HG03558 (cell line): ENCODE measurements at regions not wholly inside any gene's neighbourhood (a gene's known extent, or its start where the extent isn't known, plus 50 kb on each side); places are given as distances from the start of the nearest gene placed in this dataset.
"Not testable (repeated sequence)": the region's sequence is repeated elsewhere in the genome, so short reads cannot be mapped to it uniquely, and the experiment has no call there.

Experiments
- ATAC-seq: cut with Tn5 transposase; IDR thresholded peaks from one replicate; pipeline ENCODE4 v1.9.1; 2021; ENCODE audit warnings: moderate number of reproducible peaks; ENCODE audit not compliant: unreplicated experiment; ENCODE audit errors: extremely low read depth

GRCh38 chr2:38152913-38153312 is 77.0 kb upstream of the CYP1B1 start:
- ATAC-seq: no peak

GRCh38 chr2:38152035-38152434 is 76.1 kb upstream of the CYP1B1 start:
- no peak for ATAC-seq

GRCh38 chr2:38149531-38149930 is 73.6 kb upstream of the CYP1B1 start:
- ATAC-seq: no peak

GRCh38 chr2:38148501-38148900 is 72.5 kb upstream of the CYP1B1 start:
- no peak for ATAC-seq

- no peak for ATAC-seq
These were observed 71.6 kb upstream of the CYP1B1 start for GRCh38 chr2:38147333-38148121.

GRCh38 chr2:38146907-38147307 is 71.0 kb upstream of the CYP1B1 start:
- peak; percentile 77 for ATAC-seq

GRCh38 chr2:38146275-38146906 is 70.4 kb upstream of the CYP1B1 start:
- ATAC-seq: no peak

- no peak for ATAC-seq
These were observed 69.3 kb upstream of the CYP1B1 start for GRCh38 chr2:38145236-38145635.

GRCh38 chr2:38142627-38143026 is 66.7 kb upstream of the CYP1B1 start:
- ATAC-seq: no peak

- ATAC-seq: no peak
These were observed 65.5 kb upstream of the CYP1B1 start for GRCh38 chr2:38141501-38141900.

- ATAC-seq: no peak
These were observed 63.0 kb upstream of the CYP1B1 start for GRCh38 chr2:38138996-38139395.

GRCh38 chr2:38138419-38138818 is 62.5 kb upstream of the CYP1B1 start:
- ATAC-seq: no peak

GRCh38 chr2:38137958-38138357 is 62.0 kb upstream of the CYP1B1 start:
- ATAC-seq: not testable (repeated sequence)

GRCh38 chr2:38131676-38132075 is 55.7 kb upstream of the CYP1B1 start:
- no peak for ATAC-seq

- no peak for ATAC-seq
These were observed 54.9 kb upstream of the CYP1B1 start for GRCh38 chr2:38130876-38131275.

- no peak for ATAC-seq
These were observed 54.0 kb upstream of the CYP1B1 start for GRCh38 chr2:38129987-38130386.

GRCh38 chr2:38129481-38129880 is 53.5 kb upstream of the CYP1B1 start:
- ATAC-seq: no peak

GRCh38 chr2:38128653-38129052 is 52.7 kb upstream of the CYP1B1 start:
- no peak for ATAC-seq

GRCh38 chr2:38127277-38127676 is 51.3 kb upstream of the CYP1B1 start:
- ATAC-seq: no peak

GRCh38 chr2:38125842-38126241 is 49.9 kb upstream of the CYP1B1 start:
- ATAC-seq: no peak
